B cell (primary cell): ENCODE measurements at regions not wholly inside any gene's neighbourhood (a gene's known extent, or its start where the extent isn't known, plus 50 kb on each side); places are given as distances from the start of the nearest gene placed in this dataset.
"Not testable (repeated sequence)": the region's sequence is repeated elsewhere in the genome, so short reads cannot be mapped to it uniquely, and the experiment has no call there.

ENCODE experiments used
- CTCF ChIP-seq: fragments of 200-600 bp; IDR thresholded peaks from one replicate; pipeline ENCODE4 v1.8.0; 2022; ENCODE audit warnings: antibody characterized with exemption, mild to moderate bottlenecking
- EZH2 ChIP-seq: IDR thresholded peaks from 2 replicates; pipeline ENCODE4 v1.6.1; 2012; ENCODE audit warnings: borderline replicate concordance, low read depth, mild to moderate bottlenecking, moderate library complexity, low read length; ENCODE audit not compliant: insufficient read depth, poor library complexity, severe bottlenecking

- TF ChIP-seq EZH2, CTCF: not testable (repeated sequence)
These were observed 154.8 kb upstream of the RREB1 start for GRCh38 chr6:6952927-6953326.
